ENCODE measurements at regions not wholly inside any gene's neighbourhood (a gene's known extent, or its start where the extent isn't known, plus 50 kb on each side); places are given as distances from the start of the nearest gene placed in this dataset.

DNA sequence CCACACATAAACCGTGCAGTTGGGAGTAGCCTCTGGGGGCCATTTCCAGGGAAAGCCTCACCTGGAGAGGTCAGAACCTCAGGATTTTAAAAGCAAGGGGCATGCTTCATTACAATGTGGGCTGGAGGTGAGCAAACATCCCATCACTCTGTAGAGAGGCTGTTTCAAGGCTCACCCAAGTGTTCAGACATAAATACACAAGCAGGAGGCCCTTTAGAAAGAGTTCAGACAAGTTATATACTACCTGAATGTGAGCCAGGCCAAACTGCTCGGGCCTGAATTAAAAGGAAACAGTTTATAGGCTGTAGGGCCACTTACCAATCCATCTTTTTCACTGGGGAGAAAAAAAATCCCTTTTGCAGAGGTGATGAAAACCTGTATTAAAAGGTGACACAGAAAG is 540.0 kb upstream of the ZEB2 start:
- TF ChIP-seq, protein P1, sequence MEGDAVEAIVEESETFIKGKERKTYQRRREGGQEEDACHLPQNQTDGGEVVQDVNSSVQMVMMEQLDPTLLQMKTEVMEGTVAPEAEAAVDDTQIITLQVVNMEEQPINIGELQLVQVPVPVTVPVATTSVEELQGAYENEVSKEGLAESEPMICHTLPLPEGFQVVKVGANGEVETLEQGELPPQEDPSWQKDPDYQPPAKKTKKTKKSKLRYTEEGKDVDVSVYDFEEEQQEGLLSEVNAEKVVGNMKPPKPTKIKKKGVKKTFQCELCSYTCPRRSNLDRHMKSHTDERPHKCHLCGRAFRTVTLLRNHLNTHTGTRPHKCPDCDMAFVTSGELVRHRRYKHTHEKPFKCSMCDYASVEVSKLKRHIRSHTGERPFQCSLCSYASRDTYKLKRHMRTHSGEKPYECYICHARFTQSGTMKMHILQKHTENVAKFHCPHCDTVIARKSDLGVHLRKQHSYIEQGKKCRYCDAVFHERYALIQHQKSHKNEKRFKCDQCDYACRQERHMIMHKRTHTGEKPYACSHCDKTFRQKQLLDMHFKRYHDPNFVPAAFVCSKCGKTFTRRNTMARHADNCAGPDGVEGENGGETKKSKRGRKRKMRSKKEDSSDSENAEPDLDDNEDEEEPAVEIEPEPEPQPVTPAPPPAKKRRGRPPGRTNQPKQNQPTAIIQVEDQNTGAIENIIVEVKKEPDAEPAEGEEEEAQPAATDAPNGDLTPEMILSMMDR (conservative IDR thresholded peaks at IDR 0.05 in 1 of 2, IDR thresholded peaks at IDR 0.05 in 1 of 2; ENCODE audit: low read depth in 1 of 2, low read length in 2 of 2): no peak
- TF ChIP-seq EZH2 (IDR thresholded peaks at IDR 0.05; ENCODE audit: low read length, missing control alignments): no peak

Measured in fibroblast of lung (primary cell).